GM12878 (cell line): ENCODE measurements at regions not wholly inside any gene's neighbourhood (a gene's known extent, or its start where the extent isn't known, plus 50 kb on each side); places are given as distances from the start of the nearest gene placed in this dataset.

Experiments used
- ATAC-seq: fragments of 200-7000 bp; cut with Tn5 transposase; 3 replicates; pipeline ENCODE4 v1.9.1; 2020; ENCODE audit warnings: mild to moderate bottlenecking, moderate library complexity
- BruUV-seq: library from RNA; stranded (reverse); fragments of 400-500 nt; replicated peaks from 2 replicates; lab custom pipeline; 2021; lab: Mats Ljungman, UMichigan
- CTCF ChIA-PET: fragments of 300-600 bp; sonication (Branson Sonifier 250); formaldehyde crosslinking; extraction: SDS; loops from one replicate; lab custom pipeline; 2021; ENCODE audit warnings: inconsistent platforms; lab: Yijun Ruan, JAX
- POLR2A ChIA-PET: fragments of 350-600 bp; formaldehyde crosslinking; extraction: SDS; loops from one replicate; lab custom pipeline; 2021; ENCODE audit warnings: inconsistent platforms; lab: Charles Lee
- RAD21 ChIA-PET: fragments of 300-600 bp; sonication (Branson Sonifier 250); formaldehyde crosslinking; loops from one replicate; lab custom pipeline; 2023; ENCODE audit warnings: antibody characterized with exemption; ENCODE audit not compliant: unreplicated experiment; lab: Charles Lee
- SMC1A ChIA-PET: fragments of 300-600 bp; sonication (Branson Sonifier 250); formaldehyde crosslinking; loops from one replicate; lab custom pipeline; 2023; ENCODE audit not compliant: unreplicated experiment, uncharacterized antibody; lab: Charles Lee
- DNase-seq: peaks from one replicate; pipeline ENCODE4 v3.0.0-alpha.2; 2011; ENCODE audit warnings: low read depth, low spot score
- FAIRE-seq: peaks from 3 replicates; lab custom pipeline; 2011; peaks lifted over from hg19 to GRCh38; lab: Jason Lieb, UNC
- H2AFZ ChIP-seq: 2 replicates; pipeline ENCODE4 v1.6.0; 2011; ENCODE audit warnings: low read depth, low read length, control low read depth; ENCODE audit not compliant: control insufficient read depth
- H3K27ac ChIP-seq: 2 replicates; pipeline ENCODE4 v1.5.1; 2011; ENCODE audit warnings: control low read depth; ENCODE audit not compliant: control insufficient read depth, insufficient read depth
- H3K27me3 ChIP-seq, 2 experiments: replicated peaks in 1 of 2; 2 replicates each; pipeline versions ENCODE4 v1.6.0 to v1.6.1; 2011; ENCODE audit warnings: low read length in 1 of 2; ENCODE audit not compliant: control insufficient read depth in 2 of 2, insufficient read depth in 2 of 2
- H3K36me3 ChIP-seq, 2 experiments: 2 replicates each; pipeline ENCODE4 v1.5.1; 2011; ENCODE audit warnings: low read length in 1 of 2; ENCODE audit not compliant: control insufficient read depth in 2 of 2, insufficient read depth in 2 of 2
- H3K4me1 ChIP-seq: 2 replicates; pipeline ENCODE4 v1.6.1; 2011; ENCODE audit warnings: mild to moderate bottlenecking, low read length, moderate library complexity, mixed read lengths; ENCODE audit not compliant: control insufficient read depth, insufficient read depth
- H3K4me2 ChIP-seq: 2 replicates; pipeline ENCODE4 v1.6.0; 2011; ENCODE audit warnings: control low read depth; ENCODE audit not compliant: control insufficient read depth, insufficient read depth
- H3K4me3 ChIP-seq: fragments of 200-600 bp; sonication (generic); 2 replicates; pipeline ENCODE4 v1.5.1; 2016
- H3K79me2 ChIP-seq: 2 replicates; pipeline ENCODE4 v1.6.0; 2011; ENCODE audit warnings: low read length; ENCODE audit not compliant: control insufficient read depth, insufficient read depth
- H3K9ac ChIP-seq: 2 replicates; pipeline ENCODE4 v1.8.0; 2011; ENCODE audit warnings: low read length, control low read depth, mixed read lengths; ENCODE audit not compliant: control insufficient read depth, insufficient read depth
- H3K9me3 ChIP-seq: replicated peaks from 3 replicates; pipeline ENCODE4 v1.5.1; 2011; ENCODE audit warnings: mild to moderate bottlenecking, low read length; ENCODE audit not compliant: control insufficient read depth, insufficient read depth
- H4K20me1 ChIP-seq: 2 replicates; pipeline ENCODE4 v1.6.0; 2011; ENCODE audit not compliant: control insufficient read depth, insufficient read depth
- CHD2 ChIP-seq: IDR thresholded peaks from 2 replicates; pipeline ENCODE4 v1.6.1; 2011; ENCODE audit warnings: low read depth, low read length, improper control_type of control experiment, borderline replicate concordance
- EED ChIP-seq: sonication (generic); IDR thresholded peaks from 2 replicates; pipeline ENCODE4 v1.6.1; 2016; ENCODE audit warnings: antibody characterized with exemption, low read depth
- EP300 ChIP-seq, 2 experiments: fragments of 150-350 bp in 1 of 2; IDR thresholded peaks; 2 replicates each; pipeline ENCODE4 v1.6.1; 2011 to 2012; ENCODE audit warnings: low read depth in 2 of 2, low read length in 2 of 2, borderline replicate concordance in 1 of 2, improper control_type of control experiment in 1 of 2, inconsistent platforms in 1 of 2; ENCODE audit not compliant: control insufficient read depth in 1 of 2
- FOXK2 ChIP-seq: fragments of 450-650 bp; IDR thresholded peaks from 2 replicates; pipeline ENCODE4 v1.6.1; 2017; ENCODE audit warnings: mild to moderate bottlenecking, moderate library complexity
- FOXM1 ChIP-seq: IDR thresholded peaks from 2 replicates; pipeline ENCODE4 v1.6.1; 2012; ENCODE audit warnings: low read depth, mild to moderate bottlenecking, inconsistent platforms, low read length, moderate library complexity
- HDGF ChIP-seq: fragments of 450-650 bp; IDR thresholded peaks from 2 replicates; pipeline ENCODE4 v1.6.1; 2016; ENCODE audit warnings: antibody characterized with exemption
- IKZF1 ChIP-seq: fragments of 450-650 bp; conservative IDR thresholded peaks from 2 replicates; pipeline ENCODE4 v1.6.1; 2017; ENCODE audit warnings: antibody characterized with exemption, mild to moderate bottlenecking
- IKZF2 ChIP-seq, 2 experiments: fragments of 450-650 bp; IDR thresholded peaks; 2 replicates each; pipeline ENCODE4 v1.6.1; 2017; ENCODE audit warnings: mild to moderate bottlenecking in 2 of 2, moderate library complexity in 2 of 2
- MTA2 ChIP-seq: fragments of 450-650 bp; IDR thresholded peaks from 2 replicates; pipeline ENCODE4 v1.6.1; 2016; ENCODE audit warnings: low read depth, mild to moderate bottlenecking, moderate library complexity
- POLR2AphosphoS5 ChIP-seq: IDR thresholded peaks from 2 replicates; pipeline ENCODE4 v1.6.1; 2011; ENCODE audit warnings: mild to moderate bottlenecking, low read length, inconsistent platforms
- RAD21 ChIP-seq: IDR thresholded peaks from 2 replicates; pipeline ENCODE4 v1.6.1; 2011; ENCODE audit warnings: mild to moderate bottlenecking, low read depth, low read length, moderate library complexity; ENCODE audit not compliant: insufficient read depth
- RB1 ChIP-seq: fragments of 450-650 bp; formaldehyde crosslinking; IDR thresholded peaks from 2 replicates; pipeline ENCODE4 v1.6.1; 2017; ENCODE audit warnings: mild to moderate bottlenecking, borderline replicate concordance
- STAT3 ChIP-seq: IDR thresholded peaks from 2 replicates; pipeline ENCODE4 v1.6.1; 2011; ENCODE audit warnings: low read depth, low read length, improper control_type of control experiment
- WRNIP1 ChIP-seq: IDR thresholded peaks from 2 replicates; pipeline ENCODE4 v1.6.1; 2011; ENCODE audit warnings: low read depth, low read length, improper control_type of control experiment, borderline replicate concordance
- WGBS: methylation state at CpG from one replicate; pipeline ENCODE4 v1.1.6; 2016; ENCODE audit warnings: low lambda C conversion rate; ENCODE audit not compliant: insufficient replicate concordance, insufficient coverage; ENCODE audit errors: missing lambda C conversion rate; 5-methylcytosine and 5-hydroxymethylcytosine counted together
- in situ Hi-C: fragments of 300-500 bp; cut with MboI; formaldehyde crosslinking; loops from 9 replicates; pipeline ENCODE4 v1.14.3; 2018; ENCODE audit warnings: mixed read lengths
- intact Hi-C: fragments of 100-400 bp; cut with micrococcal nuclease; formaldehyde crosslinking; loops from one replicate; pipeline ENCODE4 v1.14.2; 2022; ENCODE audit not compliant: unreplicated experiment

DNA sequence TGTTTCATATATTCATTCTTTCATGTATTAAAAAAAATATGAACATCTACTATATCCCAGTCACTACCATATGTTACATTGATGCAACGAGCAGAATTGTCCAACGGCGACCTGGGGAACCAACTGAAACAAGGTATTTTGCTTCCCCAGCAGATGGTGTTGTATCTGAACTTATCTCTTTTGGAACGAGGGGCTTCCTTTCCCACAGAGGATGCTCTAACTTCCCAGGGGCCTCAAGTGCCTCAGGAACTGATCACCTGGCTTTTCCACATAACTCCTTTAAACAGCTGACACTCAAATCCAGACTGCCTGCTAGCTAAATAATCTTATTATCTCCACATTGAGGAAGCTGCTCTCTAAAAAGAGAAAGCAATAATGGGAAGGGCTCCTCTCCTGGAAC is 259.3 kb downstream of the HTR7 start:
- Histone ChIP-seq H3K4me1 (no peaks in the 10 kb centered on the region), H3K27ac (no peak overlapping the region), H4K20me1 (no peaks in the 10 kb centered on the region), H3K36me3 (no peaks in the 10 kb centered on the region), H3K9ac (no peak overlapping the region), H3K4me3 (no peak overlapping the region), H3K4me2 (no peak overlapping the region), H3K79me2 (no peaks in the 10 kb centered on the region), H2AFZ (no peak overlapping the region), H3K9me3 (no peaks in the 10 kb centered on the region; the same call in 2 of the 3 replicates), H3K27me3 (no peaks in the 10 kb centered on the region)
- CTCF ChIA-PET = no interaction called here
- no peak for TF ChIP-seq HDGF
- no peak for TF ChIP-seq EED
- TF ChIP-seq FOXM1 = no peak
- no peak for TF ChIP-seq WRNIP1
- TF ChIP-seq IKZF1 = no peak
- TF ChIP-seq EP300 (IDR thresholded peaks at IDR 0.05; ENCODE audit: borderline replicate concordance in 1 of 2, control insufficient read depth in 1 of 2, low read depth in 2 of 2, low read length in 2 of 2) = no peak
- no peak for TF ChIP-seq POLR2AphosphoS5
- TF ChIP-seq FOXK2 = no peak
- no peak for TF ChIP-seq IKZF2 (IDR thresholded peaks at IDR 0.05)
- TF ChIP-seq RB1 = no peak
- no peak for TF ChIP-seq STAT3
- TF ChIP-seq RAD21 = no peak
- TF ChIP-seq CHD2 = no peak
- TF ChIP-seq MTA2 = no peak
- RAD21 ChIA-PET = no interaction called here
- no peak for ATAC-seq
- no TSS peak for BruUV-seq
- no peak for FAIRE-seq
- 36% methylated on average over 4 of the region's 4 CpGs for WGBS
- POLR2A ChIA-PET = interaction anchor here (1.5 kb wide), 1 partner anchor 51 kb away, joined by 3 read pairs; no protein-coding TSS in a partner anchor
- intact Hi-C loops (loop anchor here (10.0 kb wide), 1 partner anchor 644 kb away; no protein-coding TSS in a partner anchor), in situ Hi-C loops (loop anchor here (10.0 kb wide), 1 partner anchor 804 kb away; no protein-coding TSS in a partner anchor)
- SMC1A ChIA-PET = no interaction called here
- no peak for DNase-seq
